ENCODE measurements at regions not wholly inside any gene's neighbourhood (a gene's known extent, or its start where the extent isn't known, plus 50 kb on each side); places are given as distances from the start of the nearest gene placed in this dataset. TPM values are rescaled to one million over a fixed set of nuclear protein-coding genes. Genes with fewer than 3 reads are reported as not detected.

DNA sequence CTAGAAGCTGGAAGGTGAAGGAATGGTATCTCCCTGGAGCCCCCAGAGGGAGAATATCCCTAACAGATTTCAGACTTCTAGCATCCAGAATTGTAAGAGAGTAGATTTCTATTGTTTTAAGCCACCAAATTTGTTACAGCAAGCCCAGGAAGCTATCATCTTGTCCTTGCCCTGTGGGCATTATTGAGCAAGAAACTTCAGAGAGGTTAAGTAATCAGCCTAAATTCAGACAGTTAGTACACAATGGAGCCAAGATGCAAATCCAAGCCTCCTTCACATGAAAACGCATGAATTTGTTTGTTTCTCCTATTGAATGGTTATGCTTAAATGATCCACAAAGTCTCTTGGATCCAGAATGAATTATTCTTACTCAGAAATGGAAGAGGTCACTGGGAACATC lies 55.2 kb upstream of the TRIB2 start:
- TF ChIP-seq, protein P1, sequence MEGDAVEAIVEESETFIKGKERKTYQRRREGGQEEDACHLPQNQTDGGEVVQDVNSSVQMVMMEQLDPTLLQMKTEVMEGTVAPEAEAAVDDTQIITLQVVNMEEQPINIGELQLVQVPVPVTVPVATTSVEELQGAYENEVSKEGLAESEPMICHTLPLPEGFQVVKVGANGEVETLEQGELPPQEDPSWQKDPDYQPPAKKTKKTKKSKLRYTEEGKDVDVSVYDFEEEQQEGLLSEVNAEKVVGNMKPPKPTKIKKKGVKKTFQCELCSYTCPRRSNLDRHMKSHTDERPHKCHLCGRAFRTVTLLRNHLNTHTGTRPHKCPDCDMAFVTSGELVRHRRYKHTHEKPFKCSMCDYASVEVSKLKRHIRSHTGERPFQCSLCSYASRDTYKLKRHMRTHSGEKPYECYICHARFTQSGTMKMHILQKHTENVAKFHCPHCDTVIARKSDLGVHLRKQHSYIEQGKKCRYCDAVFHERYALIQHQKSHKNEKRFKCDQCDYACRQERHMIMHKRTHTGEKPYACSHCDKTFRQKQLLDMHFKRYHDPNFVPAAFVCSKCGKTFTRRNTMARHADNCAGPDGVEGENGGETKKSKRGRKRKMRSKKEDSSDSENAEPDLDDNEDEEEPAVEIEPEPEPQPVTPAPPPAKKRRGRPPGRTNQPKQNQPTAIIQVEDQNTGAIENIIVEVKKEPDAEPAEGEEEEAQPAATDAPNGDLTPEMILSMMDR (IDR thresholded peaks at IDR 0.05; ENCODE audit: extremely low read depth, low read depth, low read length), result no peak
- Histone ChIP-seq H3K4me1 (ENCODE audit: insufficient read depth, low read length) (no peaks in the 10 kb centered on the region), H4K20me1 (ENCODE audit: insufficient read depth, low read length) (no peaks in the 10 kb centered on the region), H3K4me2 (ENCODE audit: insufficient read depth, low read length) (no peak overlapping the region), H3K36me3 (ENCODE audit: insufficient read depth, low read length) (no peaks in the 10 kb centered on the region), H3K79me2 (ENCODE audit: insufficient read depth, low read length) (no peaks in the 10 kb centered on the region), H2AFZ (ENCODE audit: low read length) (no peak overlapping the region), H3K9me3 (ENCODE audit: low read depth, low read length) (no peaks in the 10 kb centered on the region), H3K4me3 (ENCODE audit: insufficient read depth, low read length) (no peak overlapping the region), H3K27ac (ENCODE audit: low read depth, low read length) (no peak overlapping the region), H3K27me3 (ENCODE audit: insufficient read depth, low read length) (no peaks in the 10 kb centered on the region)
- no peak for DNase-seq (ENCODE audit: insufficient read length, low spot score, missing footprints)

DNA sequence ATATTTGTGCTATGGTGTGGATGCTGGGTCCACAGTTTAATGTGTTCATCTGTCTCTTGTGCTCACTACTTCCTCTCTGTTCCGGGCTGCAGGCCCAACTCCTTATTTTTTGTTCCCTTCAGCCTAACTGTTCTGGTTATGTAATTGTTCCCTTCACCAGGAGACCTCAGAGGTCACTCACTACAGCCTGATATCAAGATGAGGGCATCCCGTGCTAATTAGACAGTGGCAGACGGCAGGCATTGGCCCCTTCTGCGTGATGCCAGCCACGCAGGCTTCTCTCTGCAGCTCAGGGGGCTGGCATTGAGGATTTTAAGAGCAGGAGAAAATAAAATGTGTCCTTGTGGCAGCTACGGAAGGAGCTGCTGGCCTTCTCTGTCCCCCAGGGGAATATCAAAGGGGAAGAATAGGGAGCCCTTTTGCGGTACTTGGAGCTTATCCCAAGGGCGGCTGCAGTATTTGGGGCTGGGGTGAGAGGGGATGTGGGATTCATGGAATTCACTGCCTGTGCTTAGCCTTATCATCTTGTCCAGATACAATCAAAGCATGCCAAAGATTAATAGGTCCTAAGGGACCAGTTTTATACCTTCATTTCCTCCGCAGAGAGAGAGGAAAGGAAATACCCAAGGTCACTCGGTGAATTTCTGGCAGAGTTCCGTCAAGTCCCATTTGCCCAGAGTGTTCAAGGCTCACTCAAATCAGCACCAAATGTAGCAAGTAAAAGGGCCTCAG lies 53.3 kb upstream of the TRIB2 start:
- Histone ChIP-seq H3K27ac (ENCODE audit: low read depth, low read length) (no peak overlapping the region), H3K27me3 (ENCODE audit: insufficient read depth, low read length) (no peaks in the 10 kb centered on the region), H2AFZ (ENCODE audit: low read length) (no peak overlapping the region), H3K36me3 (ENCODE audit: insufficient read depth, low read length) (no peaks in the 10 kb centered on the region), H3K79me2 (ENCODE audit: insufficient read depth, low read length) (no peaks in the 10 kb centered on the region), H3K4me2 (ENCODE audit: insufficient read depth, low read length) (no peak overlapping the region), H3K4me3 (ENCODE audit: insufficient read depth, low read length) (no peak overlapping the region), H3K9me3 (ENCODE audit: low read depth, low read length) (no peaks in the 10 kb centered on the region), H4K20me1 (ENCODE audit: insufficient read depth, low read length) (no peaks in the 10 kb centered on the region), H3K4me1 (ENCODE audit: insufficient read depth, low read length) (no peaks in the 10 kb centered on the region)
- TF ChIP-seq, protein P1 (IDR thresholded peaks at IDR 0.05; ENCODE audit: extremely low read depth, low read depth, low read length), result no peak
- no peak for DNase-seq (ENCODE audit: insufficient read length, low spot score, missing footprints)

DNA sequence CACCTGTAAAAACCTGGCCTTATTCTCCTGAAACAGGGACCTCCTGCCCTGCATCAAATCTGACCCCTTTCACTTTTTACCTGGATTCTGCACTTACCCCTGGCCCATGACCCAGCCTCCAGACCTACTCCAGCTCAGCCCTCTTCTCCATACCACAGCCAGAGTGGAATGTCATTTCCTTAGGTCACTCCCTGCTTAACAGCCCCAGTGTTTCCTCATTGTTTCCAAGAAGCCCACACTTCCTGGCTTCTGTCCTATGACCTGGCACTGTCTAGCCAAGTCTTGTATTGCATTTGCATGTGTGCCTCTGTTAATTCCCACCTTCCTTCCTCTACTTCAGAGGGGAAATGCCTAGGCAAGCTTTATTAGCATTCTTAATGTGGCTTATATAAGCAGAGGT lies 51.4 kb upstream of the TRIB2 start:
- no peak overlapping the region for H2AFZ ChIP-seq (ENCODE audit: low read length)
- H3K27me3 ChIP-seq (ENCODE audit: insufficient read depth, low read length), result no peaks in the 10 kb centered on the region
- H3K79me2 ChIP-seq (ENCODE audit: insufficient read depth, low read length), result no peaks in the 10 kb centered on the region
- DNase-seq (ENCODE audit: insufficient read length, low spot score, missing footprints), result no peak
- H3K4me2 ChIP-seq (ENCODE audit: insufficient read depth, low read length), result no peak overlapping the region
- H3K36me3 ChIP-seq (ENCODE audit: insufficient read depth, low read length), result no peaks in the 10 kb centered on the region
- H3K4me1 ChIP-seq (ENCODE audit: insufficient read depth, low read length), result no peaks in the 10 kb centered on the region
- H3K4me3 ChIP-seq (ENCODE audit: insufficient read depth, low read length), result no peak overlapping the region
- no peak overlapping the region for H3K27ac ChIP-seq (ENCODE audit: low read depth, low read length)
- H3K9me3 ChIP-seq (ENCODE audit: low read depth, low read length), result no peaks in the 10 kb centered on the region
- TF ChIP-seq, protein P1 (IDR thresholded peaks at IDR 0.05; ENCODE audit: extremely low read depth, low read depth, low read length), result no peak
- H4K20me1 ChIP-seq (ENCODE audit: insufficient read depth, low read length), result no peaks in the 10 kb centered on the region

DNA sequence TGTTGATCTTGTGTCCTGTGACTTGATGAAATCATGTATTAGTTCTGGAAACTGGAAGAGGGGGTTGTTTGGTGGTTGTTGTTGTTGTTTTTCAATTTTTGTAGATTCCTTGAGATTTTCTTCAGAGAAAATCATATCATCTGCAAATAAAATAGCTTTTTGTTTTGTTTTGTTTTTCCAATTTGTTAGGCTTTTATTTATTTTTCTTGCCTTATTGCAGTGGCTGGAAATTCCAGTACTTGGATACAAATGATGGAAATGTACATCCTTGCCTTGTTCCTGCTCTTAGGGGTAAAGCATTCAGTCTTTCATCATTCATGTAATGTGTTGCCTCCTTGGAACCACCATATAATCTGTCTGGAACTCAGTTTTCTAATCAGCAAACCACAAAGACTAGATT lies 50.3 kb upstream of the TRIB2 start:
- Histone ChIP-seq H3K4me1 (ENCODE audit: insufficient read depth, low read length) (no peaks in the 10 kb centered on the region), H3K9me3 (ENCODE audit: low read depth, low read length) (no peaks in the 10 kb centered on the region), H4K20me1 (ENCODE audit: insufficient read depth, low read length) (no peaks in the 10 kb centered on the region), H3K36me3 (ENCODE audit: insufficient read depth, low read length) (no peaks in the 10 kb centered on the region), H3K27me3 (ENCODE audit: insufficient read depth, low read length) (no peaks in the 10 kb centered on the region), H2AFZ (ENCODE audit: low read length) (no peak overlapping the region), H3K4me3 (ENCODE audit: insufficient read depth, low read length) (no peak overlapping the region), H3K27ac (ENCODE audit: low read depth, low read length) (no peak overlapping the region), H3K4me2 (ENCODE audit: insufficient read depth, low read length) (no peak overlapping the region), H3K79me2 (ENCODE audit: insufficient read depth, low read length) (no peaks in the 10 kb centered on the region)
- DNase-seq (ENCODE audit: insufficient read length, low spot score, missing footprints), result no peak
- TF ChIP-seq, protein P1 (IDR thresholded peaks at IDR 0.05; ENCODE audit: extremely low read depth, low read depth, low read length), result no peak

Small RNAs in the stretch of these regions (small RNA-seq; reads per million reads assigned to genes)
- gene MIR3681 (not detected), gene RF00093 (not detected), gene RNU6-843P (not detected)
